ENCODE measurements at regions not wholly inside any gene's neighbourhood (a gene's known extent, or its start where the extent isn't known, plus 50 kb on each side); places are given as distances from the start of the nearest gene placed in this dataset.

DNA sequence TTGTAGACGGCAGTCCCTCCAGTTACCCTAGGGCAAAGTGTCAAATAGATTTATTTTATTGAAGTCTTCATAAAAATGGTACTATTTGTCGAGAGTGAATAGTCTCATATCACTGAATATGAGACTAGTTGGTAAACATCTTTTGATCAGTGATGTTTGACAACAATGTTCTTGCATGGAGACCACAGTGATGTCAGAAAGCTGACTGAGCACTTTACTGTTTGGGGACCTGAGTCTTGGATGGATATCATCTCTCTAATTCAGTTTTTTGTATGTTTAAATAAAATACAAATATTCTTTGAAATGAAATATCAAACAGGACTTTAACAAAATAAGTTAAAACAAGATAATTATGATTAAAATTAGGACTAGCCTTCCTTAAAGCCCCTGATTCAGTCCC lies 1315.4 kb upstream of the NRXN1 start:
- no peaks in the 10 kb centered on the region for H3K9me3 ChIP-seq (ENCODE audit: insufficient read depth, low read depth, low read length)
- H3K4me2 ChIP-seq (ENCODE audit: low read length): no peak overlapping the region
- H3K4me3 ChIP-seq (ENCODE audit: low read depth, low read length): no peak overlapping the region
- H2AFZ ChIP-seq (ENCODE audit: insufficient read depth, low read length, poor library complexity): no peak overlapping the region
- H4K12ac ChIP-seq (ENCODE audit: low read depth, low read length): no peak overlapping the region
- no peaks in the 10 kb centered on the region for H3K79me1 ChIP-seq (ENCODE audit: low read length)
- H3K4me1 ChIP-seq (ENCODE audit: control insufficient read depth in 1 of 2, insufficient read depth in 2 of 2, low read length in 2 of 2): no peaks in the 10 kb centered on the region
- H3K27me3 ChIP-seq (ENCODE audit: insufficient read depth, low read length): no peaks in the 10 kb centered on the region
- no peak overlapping the region for H3K23ac ChIP-seq (ENCODE audit: low read length)
- no peaks in the 10 kb centered on the region for H3K36me3 ChIP-seq (ENCODE audit: control insufficient read depth in 1 of 2, insufficient read depth in 2 of 2, low read length in 2 of 2)
- H2BK5ac ChIP-seq (ENCODE audit: low read depth, low read length, poor library complexity): no peak overlapping the region
- no peak overlapping the region for H2BK12ac ChIP-seq (ENCODE audit: low read length)
- H2BK120ac ChIP-seq (ENCODE audit: insufficient read depth, low read length, poor library complexity): no peak overlapping the region
- no peak overlapping the region for H4K8ac ChIP-seq (ENCODE audit: low read depth, low read length)
- H3K9ac ChIP-seq (ENCODE audit: low read length): no peak overlapping the region
- no peak overlapping the region for H3K4ac ChIP-seq (ENCODE audit: low read depth, low read length)
- no peak overlapping the region for H4K91ac ChIP-seq (ENCODE audit: low read depth, low read length)
- no peak overlapping the region for H2AK5ac ChIP-seq (ENCODE audit: low read length)
- no CpG with 5 or more reads among the region's 2 CpGs for WGBS (ENCODE audit: extremely low coverage, insufficient coverage, insufficient read length)
- no peak overlapping the region for H3K14ac ChIP-seq (ENCODE audit: low read length)
- no peak overlapping the region for H3K27ac ChIP-seq (ENCODE audit: low read depth, low read length)
- H3K79me2 ChIP-seq (ENCODE audit: control insufficient read depth, insufficient read depth, low read length, poor library complexity): no peaks in the 10 kb centered on the region
- DNase-seq: no peak
- H3K18ac ChIP-seq (ENCODE audit: low read length): no peak overlapping the region

DNA sequence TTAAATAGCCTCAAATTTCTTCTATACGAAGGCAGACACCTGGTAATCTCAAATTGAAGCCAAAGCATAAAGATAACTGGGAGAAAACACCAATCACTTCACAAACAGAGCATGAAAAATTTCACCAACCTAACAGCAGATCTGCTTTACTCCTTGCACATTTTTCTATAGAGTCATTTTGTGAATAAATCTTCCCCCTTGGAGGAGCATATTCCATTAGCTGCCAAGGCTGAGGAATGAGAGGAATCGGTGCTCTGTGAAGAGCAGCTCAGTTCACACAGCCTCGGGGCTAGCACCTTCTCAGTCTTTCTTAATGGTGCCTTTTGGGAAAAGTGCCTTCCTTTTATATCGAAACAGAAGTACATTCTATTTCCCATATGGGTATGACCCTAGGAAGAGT lies 1313.7 kb upstream of the NRXN1 start:
- H3K79me1 ChIP-seq (ENCODE audit: low read length): no peaks in the 10 kb centered on the region
- H3K14ac ChIP-seq (ENCODE audit: low read length): no peak overlapping the region
- no peaks in the 10 kb centered on the region for H3K79me2 ChIP-seq (ENCODE audit: control insufficient read depth, insufficient read depth, low read length, poor library complexity)
- H3K4me2 ChIP-seq (ENCODE audit: low read length): no peak overlapping the region
- H2BK12ac ChIP-seq (ENCODE audit: low read length): no peak overlapping the region
- H3K27ac ChIP-seq (ENCODE audit: low read depth, low read length): no peak overlapping the region
- no peak for DNase-seq
- H2BK5ac ChIP-seq (ENCODE audit: low read depth, low read length, poor library complexity): no peak overlapping the region
- no peak overlapping the region for H2AK5ac ChIP-seq (ENCODE audit: low read length)
- H3K9ac ChIP-seq (ENCODE audit: low read length): no peak overlapping the region
- no peak overlapping the region for H4K8ac ChIP-seq (ENCODE audit: low read depth, low read length)
- H3K23ac ChIP-seq (ENCODE audit: low read length): no peak overlapping the region
- H3K4ac ChIP-seq (ENCODE audit: low read depth, low read length): no peak overlapping the region
- H3K18ac ChIP-seq (ENCODE audit: low read length): no peak overlapping the region
- H3K4me3 ChIP-seq (ENCODE audit: low read depth, low read length): no peak overlapping the region
- no peaks in the 10 kb centered on the region for H3K4me1 ChIP-seq (ENCODE audit: control insufficient read depth in 1 of 2, insufficient read depth in 2 of 2, low read length in 2 of 2)
- no peak overlapping the region for H2BK120ac ChIP-seq (ENCODE audit: insufficient read depth, low read length, poor library complexity)
- no peak overlapping the region for H4K12ac ChIP-seq (ENCODE audit: low read depth, low read length)
- no peaks in the 10 kb centered on the region for H3K27me3 ChIP-seq (ENCODE audit: insufficient read depth, low read length)
- no peak overlapping the region for H4K91ac ChIP-seq (ENCODE audit: low read depth, low read length)
- no peaks in the 10 kb centered on the region for H3K36me3 ChIP-seq (ENCODE audit: control insufficient read depth in 1 of 2, insufficient read depth in 2 of 2, low read length in 2 of 2)
- no CpG with 5 or more reads among the region's 4 CpGs for WGBS (ENCODE audit: extremely low coverage, insufficient coverage, insufficient read length)
- no peak overlapping the region for H2AFZ ChIP-seq (ENCODE audit: insufficient read depth, low read length, poor library complexity)
- no peaks in the 10 kb centered on the region for H3K9me3 ChIP-seq (ENCODE audit: insufficient read depth, low read depth, low read length)

DNA sequence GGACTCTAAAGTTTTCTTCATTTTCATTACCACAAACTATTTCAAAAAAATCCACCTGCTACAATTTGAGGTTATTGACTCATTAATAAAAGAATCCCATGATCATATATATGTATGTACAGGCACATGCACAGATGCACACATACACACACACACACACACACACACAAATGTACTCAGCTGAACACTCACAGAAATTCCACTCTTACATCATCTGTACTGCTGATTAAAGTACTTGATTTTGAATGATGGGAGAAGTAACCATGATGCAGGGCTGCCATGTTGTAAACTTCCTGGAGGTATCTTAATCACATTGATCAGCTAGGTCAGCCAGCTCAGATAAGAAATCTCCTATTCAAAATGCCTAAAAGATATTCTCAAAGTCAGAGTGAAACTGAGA lies 1313.2 kb upstream of the NRXN1 start:
- H3K27me3 ChIP-seq (ENCODE audit: insufficient read depth, low read length): no peaks in the 10 kb centered on the region
- H3K18ac ChIP-seq (ENCODE audit: low read length): no peak overlapping the region
- H2BK120ac ChIP-seq (ENCODE audit: insufficient read depth, low read length, poor library complexity): no peak overlapping the region
- H3K4me1 ChIP-seq (ENCODE audit: control insufficient read depth in 1 of 2, insufficient read depth in 2 of 2, low read length in 2 of 2): peaks cover 0 to 2% of the 10 kb centered on the region in 2 experiments
- H4K12ac ChIP-seq (ENCODE audit: low read depth, low read length): no peak overlapping the region
- no peaks in the 10 kb centered on the region for H3K79me2 ChIP-seq (ENCODE audit: control insufficient read depth, insufficient read depth, low read length, poor library complexity)
- no peak overlapping the region for H4K91ac ChIP-seq (ENCODE audit: low read depth, low read length)
- no peak overlapping the region for H2AK5ac ChIP-seq (ENCODE audit: low read length)
- no peaks in the 10 kb centered on the region for H3K36me3 ChIP-seq (ENCODE audit: control insufficient read depth in 1 of 2, insufficient read depth in 2 of 2, low read length in 2 of 2)
- no peak overlapping the region for H3K23ac ChIP-seq (ENCODE audit: low read length)
- H3K27ac ChIP-seq (ENCODE audit: low read depth, low read length): no peak overlapping the region
- H2AFZ ChIP-seq (ENCODE audit: insufficient read depth, low read length, poor library complexity): no peak overlapping the region
- no peaks in the 10 kb centered on the region for H3K79me1 ChIP-seq (ENCODE audit: low read length)
- H2BK12ac ChIP-seq (ENCODE audit: low read length): no peak overlapping the region
- no peak overlapping the region for H4K8ac ChIP-seq (ENCODE audit: low read depth, low read length)
- no peak overlapping the region for H3K14ac ChIP-seq (ENCODE audit: low read length)
- no peaks in the 10 kb centered on the region for H3K9me3 ChIP-seq (ENCODE audit: insufficient read depth, low read depth, low read length)
- H3K9ac ChIP-seq (ENCODE audit: low read length): no peak overlapping the region
- no peak overlapping the region for H2BK5ac ChIP-seq (ENCODE audit: low read depth, low read length, poor library complexity)
- no peak overlapping the region for H3K4ac ChIP-seq (ENCODE audit: low read depth, low read length)
- DNase-seq: peak in 1 of 2 donors; percentile 0
- no peak overlapping the region for H3K4me2 ChIP-seq (ENCODE audit: low read length)
- H3K4me3 ChIP-seq (ENCODE audit: low read depth, low read length): no peak overlapping the region

DNA sequence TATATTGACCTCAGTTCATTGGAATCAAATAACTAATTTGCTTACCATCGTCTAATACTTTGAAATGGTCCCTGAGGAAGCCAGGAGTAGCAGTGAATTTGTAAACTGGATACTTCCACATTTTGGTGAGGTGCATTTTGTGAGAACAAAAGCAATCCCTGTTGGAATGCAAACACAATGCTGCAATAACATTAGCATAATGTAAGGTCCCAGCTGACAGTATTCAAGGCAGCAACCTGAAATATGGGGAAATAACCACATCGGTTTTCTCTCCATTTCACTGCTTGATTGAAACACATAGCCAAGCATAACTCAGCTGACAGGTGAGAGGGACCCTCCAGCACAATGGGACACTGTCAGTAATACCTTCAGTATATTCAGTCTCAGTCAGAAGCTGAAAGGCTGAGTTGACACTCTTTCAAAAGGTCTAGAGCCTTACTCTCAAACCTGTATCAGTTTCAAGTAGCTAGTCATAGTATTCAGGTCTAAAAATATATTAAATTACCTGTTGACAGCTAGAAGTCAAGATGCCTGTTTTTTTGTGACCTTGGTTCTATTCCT lies 1311.9 kb upstream of the NRXN1 start:
- no peak overlapping the region for H2AFZ ChIP-seq (ENCODE audit: insufficient read depth, low read length, poor library complexity)
- H4K91ac ChIP-seq (ENCODE audit: low read depth, low read length): no peak overlapping the region
- H2BK5ac ChIP-seq (ENCODE audit: low read depth, low read length, poor library complexity): no peak overlapping the region
- H3K79me2 ChIP-seq (ENCODE audit: control insufficient read depth, insufficient read depth, low read length, poor library complexity): no peaks in the 10 kb centered on the region
- no peak overlapping the region for H4K8ac ChIP-seq (ENCODE audit: low read depth, low read length)
- H3K36me3 ChIP-seq (ENCODE audit: control insufficient read depth in 1 of 2, insufficient read depth in 2 of 2, low read length in 2 of 2): no peaks in the 10 kb centered on the region
- no peak overlapping the region for H3K9ac ChIP-seq (ENCODE audit: low read length)
- no peak overlapping the region for H4K12ac ChIP-seq (ENCODE audit: low read depth, low read length)
- no peak overlapping the region for H3K4me3 ChIP-seq (ENCODE audit: low read depth, low read length)
- H3K4ac ChIP-seq (ENCODE audit: low read depth, low read length): no peak overlapping the region
- no peak overlapping the region for H3K14ac ChIP-seq (ENCODE audit: low read length)
- no peak overlapping the region for H2BK120ac ChIP-seq (ENCODE audit: insufficient read depth, low read length, poor library complexity)
- no peak overlapping the region for H2AK5ac ChIP-seq (ENCODE audit: low read length)
- no peak overlapping the region for H2BK12ac ChIP-seq (ENCODE audit: low read length)
- no peak overlapping the region for H3K23ac ChIP-seq (ENCODE audit: low read length)
- no peaks in the 10 kb centered on the region for H3K9me3 ChIP-seq (ENCODE audit: insufficient read depth, low read depth, low read length)
- H3K4me1 ChIP-seq (ENCODE audit: control insufficient read depth in 1 of 2, insufficient read depth in 2 of 2, low read length in 2 of 2): peaks cover 0 to 3% of the 10 kb centered on the region in 2 experiments
- H3K27me3 ChIP-seq (ENCODE audit: insufficient read depth, low read length): no peaks in the 10 kb centered on the region
- no peak overlapping the region for H3K18ac ChIP-seq (ENCODE audit: low read length)
- no CpG with 5 or more reads among the region's 2 CpGs for WGBS (ENCODE audit: extremely low coverage, insufficient coverage, insufficient read length)
- no peak overlapping the region for H3K4me2 ChIP-seq (ENCODE audit: low read length)
- H3K27ac ChIP-seq (ENCODE audit: low read depth, low read length): no peak overlapping the region
- H3K79me1 ChIP-seq (ENCODE audit: low read length): no peaks in the 10 kb centered on the region
- DNase-seq: no peak

Measured in trophoblast cell (in vitro differentiated cells and primary cell).